Erythroblast (primary cell): ENCODE measurements at regions not wholly inside any gene's neighbourhood (a gene's known extent, or its start where the extent isn't known, plus 50 kb on each side); places are given as distances from the start of the nearest gene placed in this dataset.
"Not testable (repeated sequence)": the region's sequence is repeated elsewhere in the genome, so short reads cannot be mapped to it uniquely, and the experiment has no call there.

Experiments used
- DNase-seq, 2 experiments: peaks; one replicate each; lab custom pipeline; 2025; lab: John Stamatoyannopoulos, UW
- GATA1 ChIP-seq: IDR thresholded peaks from 2 replicates; pipeline ENCODE4 v1.6.1; 2011; ENCODE audit warnings: low read depth, mild to moderate bottlenecking, control low read depth, low read length, moderate library complexity
- POLR2A ChIP-seq: IDR thresholded peaks from 2 replicates; pipeline ENCODE4 v1.6.1; 2011; ENCODE audit warnings: mild to moderate bottlenecking, low read length

GRCh38 chr11:121927097-121927785 is 188.8 kb downstream of the BLID start:
- no peak for TF ChIP-seq GATA1
- TF ChIP-seq POLR2A = no peak
- DNase-seq = no peak

GRCh38 chr11:121924191-121924590 is 191.8 kb downstream of the BLID start:
- no peak for DNase-seq
- TF ChIP-seq GATA1 (no peak), POLR2A (no peak)

GRCh38 chr11:121917482-121917881 is 198.5 kb downstream of the BLID start:
- TF ChIP-seq GATA1 (no peak), POLR2A (no peak)
- no peak for DNase-seq

- TF ChIP-seq POLR2A = no peak
- TF ChIP-seq GATA1 = no peak
- DNase-seq = no peak
These were observed 201.4 kb downstream of the BLID start for GRCh38 chr11:121914508-121915059.

GRCh38 chr11:121909596-121909995 is 206.4 kb downstream of the BLID start:
- TF ChIP-seq POLR2A = no peak
- TF ChIP-seq GATA1 = no peak
- DNase-seq = no peak

- no peak for TF ChIP-seq GATA1
- TF ChIP-seq POLR2A = no peak
- DNase-seq = no peak
These were observed 208.6 kb downstream of the BLID start for GRCh38 chr11:121907379-121907778.

GRCh38 chr11:121904148-121904547 is 211.9 kb downstream of the BLID start:
- DNase-seq = no peak
- TF ChIP-seq POLR2A (no peak), GATA1 (no peak)

- no peak for DNase-seq
- TF ChIP-seq POLR2A (no peak), GATA1 (no peak)
These were observed 214.1 kb downstream of the BLID start for GRCh38 chr11:121901886-121902285.

GRCh38 chr11:121901417-121901816 is 214.6 kb downstream of the BLID start:
- DNase-seq = not testable (repeated sequence)

GRCh38 chr11:121899520-121899919 is 216.5 kb downstream of the BLID start:
- TF ChIP-seq POLR2A (no peak), GATA1 (no peak)
- no peak for DNase-seq

- TF ChIP-seq POLR2A (no peak), GATA1 (no peak)
- DNase-seq = no peak
These were observed 217.1 kb downstream of the BLID start for GRCh38 chr11:121898903-121899302.

- no peak for TF ChIP-seq POLR2A
- TF ChIP-seq GATA1 = no peak
- DNase-seq = no peak
These were observed 220.1 kb downstream of the BLID start for GRCh38 chr11:121895919-121896318.

- TF ChIP-seq POLR2A (no peak), GATA1 (no peak)
These were observed 221.4 kb downstream of the BLID start for GRCh38 chr11:121894581-121894980.

GRCh38 chr11:121892863-121893262 is 223.2 kb downstream of the BLID start:
- TF ChIP-seq GATA1 = no peak
- TF ChIP-seq POLR2A = no peak
- DNase-seq = no peak

More at GRCh38 chr11:121894581-121894980, 221.4 kb downstream of the BLID start:
- DNase-seq = no peak
